Duodenal mucosa (tissue), 2 donors: ENCODE measurements at regions not wholly inside any gene's neighbourhood (a gene's known extent, or its start where the extent isn't known, plus 50 kb on each side); places are given as distances from the start of the nearest gene placed in this dataset.
"Not testable (repeated sequence)": the region's sequence is repeated elsewhere in the genome, so short reads cannot be mapped to it uniquely, and the experiment has no call there.

Source experiments
- H3K27ac ChIP-seq: one replicate; pipeline ENCODE4 v1.7.0; 2013; ENCODE audit warnings: low read depth, low read length
- H3K27me3 ChIP-seq, 2 donors: one replicate each; pipeline ENCODE4 v1.7.0; 2013; ENCODE audit warnings: low read length in 2 of 2, control low read depth in 1 of 2; ENCODE audit not compliant: insufficient read depth in 2 of 2, control insufficient read depth in 1 of 2
- H3K36me3 ChIP-seq, 2 donors: one replicate each; pipeline ENCODE4 v1.7.0; 2013; ENCODE audit warnings: low read length in 2 of 2, control low read depth in 1 of 2; ENCODE audit not compliant: insufficient read depth in 2 of 2, control insufficient read depth in 1 of 2
- H3K4me1 ChIP-seq, 2 donors: one replicate each; pipeline ENCODE4 v1.7.0; 2013; ENCODE audit warnings: low read length in 2 of 2, control low read depth in 1 of 2; ENCODE audit not compliant: insufficient read depth in 2 of 2, control insufficient read depth in 1 of 2
- H3K4me3 ChIP-seq, 2 donors: one replicate each; pipeline ENCODE4 v1.7.0; 2013; ENCODE audit warnings: low read length in 2 of 2, low read depth in 1 of 2
- H3K9ac ChIP-seq, 2 donors: one replicate each; pipeline ENCODE4 v1.7.0; 2013; ENCODE audit warnings: low read length in 2 of 2, low read depth in 1 of 2
- H3K9me3 ChIP-seq, 2 donors: one replicate each; pipeline ENCODE4 v1.7.0; 2013; ENCODE audit warnings: low read length in 2 of 2, control low read depth in 1 of 2; ENCODE audit not compliant: control insufficient read depth in 1 of 2

DNA sequence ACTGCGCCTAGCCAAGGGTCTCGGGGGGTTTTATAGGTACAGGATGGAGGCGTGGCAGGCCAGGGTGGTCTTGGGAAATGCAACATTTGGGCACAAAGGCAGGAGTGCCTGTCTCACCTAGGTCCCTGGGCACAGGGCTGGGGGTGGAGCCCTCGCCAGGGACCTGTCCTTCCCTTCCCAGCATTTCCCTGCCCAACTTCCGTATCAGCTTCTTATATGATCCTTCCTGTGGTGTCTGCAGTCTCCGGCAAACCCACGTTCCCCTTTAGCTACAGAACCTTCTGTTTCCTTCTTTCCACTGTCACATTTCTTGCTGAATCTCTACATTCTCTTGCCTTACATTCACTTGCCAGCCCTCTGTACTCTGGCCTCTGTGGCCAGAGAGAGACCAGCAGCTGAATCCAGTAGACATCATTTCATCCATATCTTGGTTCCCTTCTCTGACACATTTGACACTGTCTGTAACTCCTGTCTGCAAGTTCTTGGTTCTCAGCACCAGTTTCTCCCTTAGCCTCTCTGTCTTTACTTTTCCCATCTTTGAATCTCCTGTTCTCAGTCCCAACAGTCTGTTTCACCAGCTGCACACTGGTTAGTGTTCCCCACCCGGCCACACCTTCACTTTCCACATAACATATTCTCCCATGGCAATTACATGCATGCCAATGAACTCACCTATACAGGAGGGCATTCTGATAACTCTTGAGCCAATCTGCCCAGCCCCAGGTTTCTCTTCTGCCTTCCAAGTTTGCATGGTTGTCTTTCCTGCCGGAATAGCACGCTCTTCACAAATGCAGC is 134.7 kb upstream of the ZNF608 start:
- peaks cover 6 to 10% of the 10 kb centered on the region in 2 donors for H3K4me1 ChIP-seq
- H3K4me3 ChIP-seq, result no peak overlapping the region
- H3K9me3 ChIP-seq, result peaks cover 0 to 6% of the 10 kb centered on the region in 2 donors
- H3K9ac ChIP-seq, result no peak overlapping the region
- H3K27me3 ChIP-seq, result no peaks in the 10 kb centered on the region
- no peaks in the 10 kb centered on the region for H3K36me3 ChIP-seq
- H3K27ac ChIP-seq, result no peak overlapping the region

DNA sequence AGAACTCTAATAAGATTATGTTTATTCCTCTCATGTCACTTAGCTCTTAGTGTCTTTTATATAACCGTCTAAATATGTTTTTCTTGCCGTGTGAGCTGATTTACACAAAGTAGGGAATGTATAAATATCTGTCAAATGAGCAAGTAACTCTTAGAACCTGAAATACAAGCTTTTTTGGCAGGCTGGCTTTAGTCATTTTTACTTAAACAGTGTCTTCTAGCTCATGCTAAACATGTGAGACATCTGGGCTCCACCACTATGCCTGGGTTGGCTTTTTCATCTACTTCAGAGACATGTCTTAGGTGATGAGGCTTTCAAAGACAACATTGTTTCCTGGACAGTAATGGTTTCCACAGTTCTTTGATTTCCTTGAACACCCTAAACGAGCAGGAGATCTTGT is 137.2 kb upstream of the ZNF608 start:
- H3K4me1 ChIP-seq, result peaks cover 10 to 14% of the 10 kb centered on the region in 2 donors
- peaks cover 0 to 7% of the 10 kb centered on the region in 2 donors for H3K9me3 ChIP-seq
- H3K9ac ChIP-seq, result no peak overlapping the region
- H3K27ac ChIP-seq, result no peak overlapping the region
- H3K36me3 ChIP-seq, result no peaks in the 10 kb centered on the region
- H3K4me3 ChIP-seq, result no peak overlapping the region
- no peaks in the 10 kb centered on the region for H3K27me3 ChIP-seq

DNA sequence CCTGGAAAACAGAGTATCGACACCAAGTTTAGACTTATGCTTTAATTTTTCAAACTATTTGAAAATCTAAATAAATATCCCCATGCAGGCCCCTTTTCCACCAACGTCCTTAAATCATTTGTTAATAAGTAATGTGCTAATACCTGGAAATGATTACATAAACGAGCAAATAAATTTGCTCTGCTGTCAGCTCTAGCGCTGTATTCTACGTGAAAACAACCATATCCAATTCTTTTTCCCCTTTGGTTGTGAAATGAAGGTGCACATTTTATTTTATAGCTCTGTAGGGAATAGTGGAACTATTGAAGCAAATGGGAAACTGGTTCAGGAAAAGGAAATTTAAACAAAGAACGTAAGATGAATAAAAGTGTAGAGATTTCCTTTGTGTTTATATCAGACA is 137.7 kb upstream of the ZNF608 start:
- Histone ChIP-seq H3K4me3 (no peak overlapping the region), H3K9ac (no peak overlapping the region), H3K4me1 (peaks cover 14 to 18% of the 10 kb centered on the region in 2 donors), H3K9me3 (peaks cover 0 to 7% of the 10 kb centered on the region in 2 donors), H3K36me3 (no peaks in the 10 kb centered on the region), H3K27me3 (no peaks in the 10 kb centered on the region), H3K27ac (no peak overlapping the region)

DNA sequence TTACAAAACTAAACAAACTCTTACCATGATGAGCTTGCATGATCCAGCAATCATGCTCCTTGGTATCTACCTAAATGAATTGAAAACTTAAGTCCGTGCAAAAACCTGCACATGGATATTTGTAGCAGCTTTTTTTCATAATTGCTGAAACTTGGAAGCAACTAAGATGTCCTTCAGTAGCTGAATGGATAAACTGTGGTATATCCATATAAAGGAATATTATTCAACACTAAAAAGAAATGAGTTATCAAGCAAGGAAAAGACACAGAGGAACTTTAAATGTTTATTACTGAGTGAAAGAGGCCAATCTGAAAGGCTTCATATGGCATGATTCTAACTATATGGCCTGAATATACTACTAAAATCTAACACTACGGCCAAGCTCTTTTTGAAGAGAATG is 139.1 kb upstream of the ZNF608 start:
- no peaks in the 10 kb centered on the region for H3K27me3 ChIP-seq
- no peak overlapping the region for H3K27ac ChIP-seq
- H3K9me3 ChIP-seq, result peaks cover 0 to 7% of the 10 kb centered on the region in 2 donors
- H3K9ac ChIP-seq, result no peak overlapping the region
- H3K36me3 ChIP-seq, result no peaks in the 10 kb centered on the region
- H3K4me1 ChIP-seq, result peaks cover 18 to 24% of the 10 kb centered on the region in 2 donors
- H3K4me3 ChIP-seq, result no peak overlapping the region

DNA sequence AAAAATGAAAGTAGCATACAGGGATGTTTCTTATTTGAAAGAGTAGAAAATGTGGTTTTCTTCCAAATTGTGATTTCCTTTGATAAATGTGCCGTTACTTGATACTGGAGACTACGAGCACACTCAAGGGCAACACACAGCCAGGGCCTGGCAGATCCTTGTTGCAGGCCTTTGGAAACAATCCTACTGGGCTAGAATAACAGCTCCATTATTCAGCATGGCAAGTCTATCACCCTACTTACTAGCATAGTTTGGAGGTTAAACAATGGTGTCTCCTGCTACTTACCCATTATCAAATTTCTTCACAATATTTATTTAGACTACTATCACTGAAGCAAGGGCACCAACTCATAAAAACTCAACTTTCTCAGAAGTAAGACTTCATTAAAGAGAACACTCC is 140.8 kb upstream of the ZNF608 start:
- H3K9me3 ChIP-seq, result peaks cover 0 to 7% of the 10 kb centered on the region in 2 donors
- no peaks in the 10 kb centered on the region for H3K27me3 ChIP-seq
- H3K4me3 ChIP-seq, result no peak overlapping the region
- H3K9ac ChIP-seq, result no peak overlapping the region
- H3K27ac ChIP-seq, result no peak overlapping the region
- H3K36me3 ChIP-seq, result no peaks in the 10 kb centered on the region
- peaks cover 11 to 24% of the 10 kb centered on the region in 2 donors for H3K4me1 ChIP-seq

DNA sequence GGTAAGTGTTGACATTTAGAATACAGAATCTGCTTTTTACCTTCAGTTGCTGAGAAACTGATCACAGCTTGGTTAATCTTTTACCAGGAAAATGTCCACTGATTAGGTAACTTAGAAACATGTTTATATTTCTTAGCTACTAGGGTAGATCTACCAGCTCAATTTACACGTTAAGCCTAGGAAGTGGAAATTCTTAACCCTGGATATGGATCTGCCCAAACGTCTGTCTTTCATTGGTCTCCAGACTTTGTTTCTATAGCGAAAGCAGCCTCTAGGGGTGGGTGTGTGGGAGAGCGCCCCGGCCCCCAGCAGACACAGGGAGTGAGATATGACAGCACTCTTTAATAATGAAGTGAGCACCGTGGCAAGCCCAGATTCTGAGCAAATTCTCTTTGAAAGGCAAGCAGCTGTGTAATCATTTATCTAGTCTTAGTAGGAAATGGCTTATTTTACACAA is 141.6 kb upstream of the ZNF608 start:
- no peaks in the 10 kb centered on the region for H3K27me3 ChIP-seq
- peak overlapping the region; percentile 40 to 46 for H3K4me3 ChIP-seq
- H3K4me1 ChIP-seq, result peaks cover 11 to 17% of the 10 kb centered on the region in 2 donors
- peak overlapping the region in 1 of 2 donors; percentile 29 for H3K9ac ChIP-seq
- no peaks in the 10 kb centered on the region for H3K36me3 ChIP-seq
- no peak overlapping the region for H3K27ac ChIP-seq
- H3K9me3 ChIP-seq, result peaks cover 0 to 7% of the 10 kb centered on the region in 2 donors

DNA sequence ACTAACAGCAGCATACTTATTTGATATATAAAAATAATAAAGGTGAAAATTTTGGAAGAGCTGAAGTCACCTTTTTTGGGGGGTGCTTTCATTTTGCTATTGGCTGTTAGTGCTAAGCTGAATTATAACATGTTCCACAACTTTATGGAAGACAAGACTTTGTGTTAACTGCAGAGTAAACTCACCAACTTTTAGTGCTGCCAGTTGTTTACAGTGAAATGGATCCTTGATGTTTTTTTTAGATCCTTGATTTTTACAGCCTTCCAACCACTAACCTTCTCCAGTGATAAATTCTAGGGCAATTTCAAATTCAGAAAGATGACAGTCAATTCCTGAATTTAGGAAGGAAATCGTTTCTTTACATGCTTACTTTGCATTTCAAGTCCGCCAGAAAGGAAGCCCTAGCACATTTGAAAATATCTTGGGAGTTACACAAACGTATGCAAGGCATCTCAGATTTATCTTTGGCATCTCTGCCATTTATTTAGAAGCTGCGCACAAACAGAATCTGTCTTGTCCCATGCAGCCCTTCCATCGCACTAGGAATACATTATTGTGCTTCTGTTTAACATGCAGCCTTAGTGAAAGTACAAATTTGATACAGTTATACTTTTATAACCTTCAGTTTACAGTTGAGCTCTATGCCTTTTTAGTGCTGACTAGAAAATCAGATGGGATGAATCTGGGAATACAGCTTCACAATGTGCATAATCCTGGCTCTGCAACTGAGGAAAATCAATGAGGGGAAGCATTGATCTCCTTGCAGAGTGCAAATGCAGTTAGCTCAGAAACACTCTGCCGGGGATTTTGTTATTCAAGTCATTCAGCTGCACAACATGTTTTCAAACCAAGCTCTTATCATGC is 142.4 kb upstream of the ZNF608 start:
- no peak overlapping the region for H3K9ac ChIP-seq
- peak overlapping the region in 1 of 2 donors; percentile 46 for H3K4me3 ChIP-seq
- no peak overlapping the region for H3K27ac ChIP-seq
- H3K9me3 ChIP-seq, result peaks cover 0 to 7% of the 10 kb centered on the region in 2 donors
- H3K4me1 ChIP-seq, result peaks cover 9 to 17% of the 10 kb centered on the region in 2 donors
- no peaks in the 10 kb centered on the region for H3K36me3 ChIP-seq
- H3K27me3 ChIP-seq, result no peaks in the 10 kb centered on the region

DNA sequence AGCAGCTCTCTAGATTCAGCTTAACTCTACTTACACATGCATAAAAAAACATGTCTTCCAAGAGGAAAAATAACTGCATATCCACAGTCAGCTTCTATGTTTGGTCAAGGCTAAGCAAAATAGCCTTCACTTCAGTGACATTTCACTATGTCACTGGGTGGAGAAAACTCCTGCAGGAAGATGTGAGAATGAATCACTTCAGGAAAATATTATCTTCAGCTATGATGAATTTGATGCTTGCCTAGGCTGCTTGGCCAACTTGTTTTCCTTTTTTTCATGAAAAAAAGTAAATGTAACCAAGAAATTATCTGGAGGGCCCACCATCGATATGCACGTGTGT is 143.0 kb upstream of the ZNF608 start:
- H3K27ac ChIP-seq, result no peak overlapping the region
- H3K9me3 ChIP-seq, result peaks cover 0 to 7% of the 10 kb centered on the region in 2 donors
- H3K4me3 ChIP-seq, result no peak overlapping the region
- peaks cover 8 to 17% of the 10 kb centered on the region in 2 donors for H3K4me1 ChIP-seq
- H3K27me3 ChIP-seq, result no peaks in the 10 kb centered on the region
- H3K36me3 ChIP-seq, result no peaks in the 10 kb centered on the region
- H3K9ac ChIP-seq, result no peak overlapping the region

DNA sequence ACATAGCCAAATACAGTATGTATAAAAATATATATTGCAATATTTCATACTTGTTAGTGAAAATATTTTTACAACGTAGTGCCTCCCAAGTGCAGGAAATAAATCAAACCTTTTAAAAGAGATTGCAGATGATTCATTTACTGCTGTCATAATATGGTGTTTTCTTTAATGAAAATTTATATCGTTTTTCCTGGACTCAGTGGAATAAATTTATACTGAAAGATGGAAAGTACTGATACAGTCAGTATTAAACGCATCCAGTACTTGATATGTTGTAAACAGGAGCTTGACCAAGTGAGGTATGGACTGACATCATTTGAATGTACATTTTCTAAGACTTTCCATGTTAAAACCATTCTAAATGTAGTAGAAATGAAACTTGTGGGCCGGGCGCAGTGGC is 143.4 kb upstream of the ZNF608 start:
- no peak overlapping the region for H3K27ac ChIP-seq
- peaks cover 0 to 7% of the 10 kb centered on the region in 2 donors for H3K9me3 ChIP-seq
- peaks cover 8 to 17% of the 10 kb centered on the region in 2 donors for H3K4me1 ChIP-seq
- no peak overlapping the region for H3K4me3 ChIP-seq
- no peak overlapping the region for H3K9ac ChIP-seq
- H3K27me3 ChIP-seq, result no peaks in the 10 kb centered on the region
- H3K36me3 ChIP-seq, result no peaks in the 10 kb centered on the region

DNA sequence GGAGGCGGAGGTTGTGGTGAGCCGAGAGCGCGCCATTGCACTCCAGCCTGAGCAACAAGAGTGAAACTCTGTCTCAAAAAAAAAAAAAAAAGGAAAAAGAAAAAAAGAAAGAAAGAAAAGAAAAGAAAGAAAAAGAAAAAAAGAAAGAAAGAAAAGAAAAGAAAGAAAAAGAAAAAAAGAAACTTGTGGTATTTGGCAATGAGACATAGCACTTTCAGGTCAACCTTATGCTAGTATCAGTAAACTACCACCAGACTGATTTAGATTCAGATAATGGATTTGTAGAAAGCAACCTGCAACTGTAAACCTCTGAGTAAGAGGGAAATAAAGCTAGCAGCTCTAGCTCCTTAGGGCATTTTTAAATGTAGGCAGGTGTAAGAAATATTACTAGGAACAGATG is 144.0 kb upstream of the ZNF608 start:
- not testable (repeated sequence) for H3K4me3 ChIP-seq, H3K9ac ChIP-seq, H3K27ac ChIP-seq

More for the DNA sequence above, 144.0 kb upstream of the ZNF608 start:
- peaks cover 8 to 17% of the 10 kb centered on the region in 2 donors for H3K4me1 ChIP-seq
- not testable (repeated sequence) for H3K27me3 ChIP-seq, H3K9me3 ChIP-seq, H3K36me3 ChIP-seq
